GM21737 (cell line): ENCODE measurements at regions not wholly inside any gene's neighbourhood (a gene's known extent, or its start where the extent isn't known, plus 50 kb on each side); places are given as distances from the start of the nearest gene placed in this dataset.

ENCODE experiments used
- ATAC-seq: cut with Tn5 transposase; IDR thresholded peaks from one replicate; pipeline ENCODE4 v1.9.1; 2021; ENCODE audit warnings: mild to moderate bottlenecking, moderate library complexity; ENCODE audit not compliant: unreplicated experiment

GRCh38 chr12:124489915-124490583 lies 77.4 kb downstream of the NCOR2 start:
- ATAC-seq: no peak

DNA sequence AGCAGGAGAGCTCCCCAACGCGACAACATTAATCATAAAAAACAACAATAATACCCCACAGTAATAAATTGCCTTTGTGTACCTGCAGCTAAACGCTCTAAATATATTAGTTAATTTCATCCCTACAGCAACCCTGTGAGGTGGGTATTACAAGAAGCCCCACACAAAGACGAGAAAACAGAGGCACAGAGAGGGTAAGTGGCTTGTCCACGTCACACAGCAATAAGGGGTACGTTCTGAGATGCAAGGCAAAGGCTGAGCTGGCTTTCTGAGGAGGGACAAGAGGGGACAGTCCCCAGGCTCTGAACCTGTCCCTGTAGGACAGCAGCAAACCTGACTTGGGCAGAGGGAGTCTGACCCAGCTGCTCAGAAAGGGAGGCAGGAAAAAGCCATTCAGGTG lies 78.2 kb downstream of the NCOR2 start:
- no peak for ATAC-seq

DNA sequence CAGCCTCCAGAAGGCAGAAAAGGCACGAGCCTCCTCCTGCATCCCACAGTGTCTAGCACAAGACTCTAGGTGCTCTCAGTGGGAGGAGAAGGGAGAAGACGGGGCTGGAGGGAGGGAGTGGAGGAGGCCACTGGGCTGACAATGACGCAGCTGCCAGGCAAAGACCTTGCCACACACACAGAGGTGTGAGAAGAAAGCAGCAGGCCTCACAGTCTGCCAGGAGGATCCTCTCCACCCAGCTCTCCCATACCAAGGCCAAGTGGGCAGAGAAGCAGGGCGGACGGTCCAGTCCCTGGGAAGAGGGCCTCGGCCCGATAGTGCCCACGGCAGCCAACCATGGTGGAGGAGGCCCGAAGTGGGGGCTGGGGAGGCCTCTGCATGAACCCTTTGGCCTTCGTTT lies 78.9 kb downstream of the NCOR2 start:
- ATAC-seq: no peak

DNA sequence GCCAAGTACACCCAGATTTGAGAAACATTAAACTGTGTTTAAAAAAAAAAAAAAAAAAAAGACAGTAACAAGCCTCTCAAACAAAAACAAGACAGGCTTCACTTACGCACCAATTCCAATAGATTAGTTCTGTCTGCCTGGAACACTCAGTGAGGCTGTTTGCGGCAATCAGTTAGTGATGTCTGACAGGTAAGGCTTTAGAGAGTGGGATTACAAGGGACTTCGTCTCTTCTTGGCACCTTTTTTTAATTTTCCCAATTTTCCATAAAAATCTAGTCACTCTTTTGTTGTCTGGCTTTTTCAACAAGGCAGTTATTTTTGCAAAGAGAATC lies 79.6 kb downstream of the NCOR2 start:
- no peak for ATAC-seq

DNA sequence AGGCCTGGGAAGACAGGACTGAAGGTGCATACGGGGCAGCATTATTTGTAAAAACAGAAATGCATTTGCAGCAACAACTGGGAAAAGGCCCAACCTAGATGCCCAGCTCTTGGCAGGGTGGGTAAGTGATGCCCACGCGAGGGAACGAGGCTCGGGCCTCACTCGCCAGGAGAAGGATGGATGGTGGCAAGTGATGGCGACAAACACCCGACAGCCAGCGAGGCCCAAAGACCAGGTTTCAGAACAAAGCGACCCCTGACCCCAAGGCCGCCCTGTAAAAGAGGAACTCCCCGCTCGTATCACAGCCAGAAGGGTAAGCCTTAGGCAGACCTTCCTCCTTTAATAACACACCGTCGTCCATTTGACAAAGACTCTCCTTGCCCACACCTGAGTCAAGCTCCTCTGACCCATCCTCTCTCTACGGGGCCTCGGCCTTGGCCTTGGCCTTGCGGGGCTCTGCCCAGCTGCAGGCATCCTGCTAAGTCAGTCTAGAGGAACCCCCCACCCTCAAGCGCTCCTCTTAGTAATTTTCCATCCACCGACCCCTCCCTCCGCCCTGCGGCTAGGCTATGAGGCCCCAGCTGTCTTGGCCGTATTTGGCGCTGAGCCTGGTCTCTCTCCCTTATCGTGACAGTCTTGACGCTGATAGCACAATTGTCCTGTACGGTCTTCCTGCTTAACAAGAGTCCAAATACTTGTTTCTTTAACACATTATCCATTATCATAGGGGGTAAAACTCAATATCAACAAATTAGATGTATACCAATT lies 80.2 kb downstream of the NCOR2 start:
- ATAC-seq: no peak

- no peak for ATAC-seq
Measured at GRCh38 chr12:124486346-124486963, 81.0 kb downstream of the NCOR2 start.

- no peak for ATAC-seq
Measured at GRCh38 chr12:124485371-124485770, 82.0 kb downstream of the NCOR2 start.

- no peak for ATAC-seq
Measured at GRCh38 chr12:124484526-124484953, 82.9 kb downstream of the NCOR2 start.

DNA sequence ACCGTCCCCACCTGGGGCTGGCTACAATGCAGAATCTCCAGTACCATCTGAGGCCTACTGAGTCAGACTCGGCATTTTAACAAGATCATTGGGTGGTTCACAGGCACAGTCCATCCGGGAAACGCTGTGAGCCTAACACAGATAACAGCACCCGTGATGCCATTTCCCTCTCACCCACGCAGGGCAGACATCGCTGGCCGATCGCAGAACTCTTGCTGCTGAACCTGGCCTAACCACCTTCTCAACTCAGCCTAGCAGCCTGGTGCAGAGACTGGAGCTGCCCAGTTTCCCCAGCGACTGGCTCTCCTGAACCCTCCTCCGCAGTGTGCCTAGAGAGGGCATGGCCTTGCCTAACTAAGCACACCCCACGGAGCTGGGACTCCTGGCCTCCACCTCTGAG lies 83.3 kb downstream of the NCOR2 start:
- ATAC-seq: no peak

GRCh38 chr12:124482901-124483799 lies 84.3 kb downstream of the NCOR2 start:
- no peak for ATAC-seq

DNA sequence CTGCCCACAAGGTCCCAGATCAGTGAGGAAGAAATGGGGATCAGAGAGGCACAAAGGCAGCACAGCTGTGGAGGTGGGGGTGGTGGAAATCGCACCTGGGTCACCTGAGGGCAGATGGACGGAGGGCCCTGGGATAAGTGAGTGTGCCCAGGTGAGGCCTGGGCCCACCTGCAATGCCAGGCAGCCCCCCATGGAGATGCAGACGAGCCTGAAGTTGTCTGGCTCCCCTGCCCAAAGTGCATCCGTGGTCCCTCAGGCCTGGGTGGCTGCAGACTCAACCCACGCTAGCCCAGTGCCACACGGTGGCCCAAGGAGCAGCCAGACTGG lies 84.9 kb downstream of the NCOR2 start:
- no peak for ATAC-seq

DNA sequence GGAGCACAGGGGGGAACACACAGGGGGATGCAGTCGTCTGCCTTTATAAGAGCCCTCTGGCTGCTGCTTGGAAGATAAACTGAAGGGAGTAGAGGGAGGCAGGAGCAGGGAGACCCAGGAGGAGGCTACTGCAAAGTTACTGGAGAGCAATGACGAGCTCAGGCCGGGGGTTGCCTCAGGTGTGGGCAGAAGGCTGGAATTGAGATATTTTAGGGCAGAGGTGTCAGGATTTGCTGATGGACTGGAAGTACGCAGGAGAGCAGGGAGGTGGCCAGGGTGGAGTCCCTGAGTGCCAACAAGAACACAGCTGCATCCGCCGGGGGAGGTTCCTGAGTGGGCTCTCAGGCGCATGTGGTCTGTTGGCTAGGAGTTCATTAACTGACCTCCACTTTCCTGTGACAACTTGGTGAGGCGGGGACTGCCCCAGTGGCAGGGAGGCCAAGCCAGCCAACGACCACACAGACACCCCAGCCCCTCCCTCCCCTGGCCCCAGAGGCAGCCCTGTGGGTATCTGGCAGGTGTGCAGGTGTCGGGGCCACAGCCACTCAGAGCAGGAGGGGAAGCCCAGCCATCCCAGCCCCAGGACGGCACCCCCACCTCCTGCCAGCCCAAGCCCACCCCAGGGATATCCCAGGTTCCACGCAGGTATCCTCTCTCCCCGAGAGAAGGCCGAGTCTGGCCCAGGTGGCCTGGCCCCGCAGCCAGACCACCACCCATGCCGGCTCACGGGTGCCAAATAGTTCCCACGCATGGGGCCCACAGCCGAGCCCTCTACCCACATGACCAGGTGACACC lies 85.4 kb downstream of the NCOR2 start:
- ATAC-seq: peak; percentile 42

DNA sequence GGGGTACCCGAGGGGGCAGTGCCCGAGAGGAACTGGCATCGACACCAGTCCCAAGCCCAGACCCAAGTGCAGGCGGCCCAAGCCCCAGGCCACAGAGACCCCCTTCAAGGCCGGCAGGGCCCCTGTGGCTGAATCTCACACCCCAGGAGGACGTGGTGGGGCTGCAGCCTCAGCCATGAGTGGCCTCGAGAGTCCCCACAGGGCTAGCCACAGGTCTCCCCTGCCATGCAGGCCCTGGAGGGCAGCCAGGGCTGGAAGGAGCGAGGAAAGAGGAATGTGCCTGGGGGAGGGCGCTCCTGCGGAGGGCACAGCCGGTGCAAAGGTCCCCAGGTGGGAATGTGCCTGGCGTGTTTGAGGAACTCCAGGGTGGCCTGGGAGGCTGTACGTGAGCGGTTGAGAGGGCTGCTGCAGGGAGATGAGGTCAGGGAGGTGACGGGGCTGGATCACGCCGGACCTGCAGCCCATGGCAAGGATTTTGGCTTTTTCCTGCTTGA lies 86.1 kb downstream of the NCOR2 start:
- ATAC-seq: no peak

DNA sequence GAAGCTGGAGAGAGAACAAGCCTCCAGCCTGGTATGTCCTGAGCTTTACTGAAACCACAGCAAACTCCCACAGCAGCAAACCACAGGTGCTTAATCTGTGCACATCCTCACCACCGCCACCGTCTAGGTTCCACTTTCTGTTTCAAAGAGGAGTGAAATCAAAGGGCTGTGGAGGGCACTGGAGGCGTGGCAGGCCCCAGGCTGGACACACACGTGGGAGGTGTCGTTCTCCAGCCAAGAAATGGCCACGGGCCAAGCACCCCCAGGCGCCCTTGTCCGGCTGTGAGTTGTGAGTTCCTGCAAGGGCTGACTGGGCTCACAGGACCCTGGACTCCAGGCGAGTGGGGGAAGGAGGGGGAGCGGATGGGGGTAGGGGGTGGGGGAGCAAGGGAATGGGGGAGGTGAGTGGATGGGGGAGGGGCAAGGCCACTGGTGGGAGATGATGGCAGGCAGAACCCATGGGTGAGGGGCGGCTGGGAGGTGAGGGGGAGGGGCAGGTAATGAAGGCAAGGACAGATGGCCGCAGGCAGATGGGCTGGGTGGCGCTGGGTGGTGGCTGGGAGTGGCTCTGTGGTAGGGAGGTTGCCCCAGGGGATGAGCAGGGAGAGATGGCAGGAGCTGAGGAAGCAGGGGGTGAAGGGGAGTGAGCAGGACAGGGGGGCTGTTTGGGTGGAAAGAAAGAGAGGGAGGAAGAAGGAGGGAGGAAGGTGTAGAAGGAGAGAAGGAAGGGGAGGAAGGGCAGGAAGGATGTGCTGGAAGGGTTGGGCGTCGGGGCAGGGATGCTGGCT lies 86.7 kb downstream of the NCOR2 start:
- peak; percentile 57 for ATAC-seq

- no peak for ATAC-seq
Measured at GRCh38 chr12:124479680-124480468, 87.5 kb downstream of the NCOR2 start.

- no peak for ATAC-seq
Measured at GRCh38 chr12:124478985-124479645, 88.3 kb downstream of the NCOR2 start.

GRCh38 chr12:124478416-124478815 lies 89.0 kb downstream of the NCOR2 start:
- no peak for ATAC-seq
